SK-N-SH treated with all-trans-retinoic acid at 6 μM for 48 hours (cell line): ENCODE measurements at regions not wholly inside any gene's neighbourhood (a gene's known extent, or its start where the extent isn't known, plus 50 kb on each side); places are given as distances from the start of the nearest gene placed in this dataset.

Experiments used
- ATAC-seq: fragments of 200-7000 bp; cut with Tn5 transposase; 3 replicates; pipeline ENCODE4 v1.9.1; 2020; ENCODE audit warnings: mild to moderate bottlenecking, moderate library complexity
- ARNTL ChIP-seq: fragments of 450-650 bp; formaldehyde crosslinking; IDR thresholded peaks from 2 replicates; pipeline ENCODE4 v1.5.0; 2020; ENCODE audit warnings: low read depth, mild to moderate bottlenecking, moderate library complexity, borderline replicate concordance
- BACH2 ChIP-seq: fragments of 250-450 bp; sonication (Bioruptor Pico); IDR thresholded peaks from 2 replicates; pipeline ENCODE4 v1.9.0; 2021; ENCODE audit warnings: mild to moderate bottlenecking, borderline replicate concordance
- CREB5 ChIP-seq: fragments of 250-450 bp; sonication (Bioruptor Pico); IDR thresholded peaks from 2 replicates; pipeline ENCODE4 v1.5.1; 2020; ENCODE audit warnings: low read depth, mild to moderate bottlenecking, moderate library complexity
- CSDC2 ChIP-seq: fragments of 250-450 bp; sonication (Bioruptor Pico); IDR thresholded peaks from 2 replicates; pipeline ENCODE4 v1.5.0; 2020; ENCODE audit warnings: mild to moderate bottlenecking, moderate library complexity
- CSRNP3 ChIP-seq: fragments of 250-450 bp; sonication (Bioruptor Pico); IDR thresholded peaks from 2 replicates; pipeline ENCODE4 v1.5.1; 2021; ENCODE audit warnings: mild to moderate bottlenecking, moderate library complexity
- ESRRG ChIP-seq: fragments of 250-450 bp; sonication (Bioruptor Pico); IDR thresholded peaks from 2 replicates; pipeline ENCODE4 v1.6.1; 2021; ENCODE audit warnings: mild to moderate bottlenecking
- GLIS3 ChIP-seq: fragments of 250-450 bp; sonication (Bioruptor Pico); IDR thresholded peaks from 2 replicates; pipeline ENCODE4 v1.5.0; 2020; ENCODE audit warnings: mild to moderate bottlenecking, moderate library complexity
- ISL1 ChIP-seq: fragments of 250-450 bp; sonication (Bioruptor Pico); IDR thresholded peaks from 2 replicates; pipeline ENCODE4 v2.1.2; 2022; ENCODE audit warnings: mild to moderate bottlenecking, moderate library complexity
- OSR1 ChIP-seq: fragments of 250-450 bp; sonication (Bioruptor Pico); IDR thresholded peaks from 2 replicates; pipeline ENCODE4 v1.8.0; 2022; ENCODE audit warnings: moderate library complexity, mild to moderate bottlenecking, inconsistent platforms
- PATZ1 ChIP-seq: fragments of 250-450 bp; sonication (Bioruptor Pico); IDR thresholded peaks from 2 replicates; pipeline ENCODE4 v1.8.0; 2020; ENCODE audit warnings: mild to moderate bottlenecking, moderate library complexity, borderline replicate concordance
- POU6F1 ChIP-seq: fragments of 250-450 bp; sonication (Bioruptor Pico); IDR thresholded peaks from 2 replicates; pipeline ENCODE4 v1.8.0; 2021; ENCODE audit warnings: low read depth, mild to moderate bottlenecking, moderate library complexity, borderline replicate concordance
- PPARA ChIP-seq: fragments of 250-450 bp; sonication (Bioruptor Pico); IDR thresholded peaks from 2 replicates; pipeline ENCODE4 v1.5.0; 2020; ENCODE audit warnings: mild to moderate bottlenecking, borderline replicate concordance
- RARB ChIP-seq: fragments of 250-450 bp; sonication (Bioruptor Pico); IDR thresholded peaks from 2 replicates; pipeline ENCODE4 v1.8.0; 2021; ENCODE audit warnings: mild to moderate bottlenecking, moderate library complexity
- SNAI2 ChIP-seq: fragments of 250-450 bp; sonication (Bioruptor Pico); IDR thresholded peaks from 2 replicates; pipeline ENCODE4 v1.5.0; 2020; ENCODE audit warnings: mild to moderate bottlenecking, moderate library complexity
- TCF4 ChIP-seq: fragments of 250-450 bp; sonication (Bioruptor Pico); IDR thresholded peaks from 2 replicates; pipeline ENCODE4 v1.8.0; 2021; ENCODE audit warnings: mild to moderate bottlenecking, moderate library complexity, borderline replicate concordance
- TOX ChIP-seq: fragments of 250-450 bp; sonication (Bioruptor Pico); IDR thresholded peaks from 2 replicates; pipeline ENCODE4 v1.8.0; 2021; ENCODE audit warnings: mild to moderate bottlenecking, moderate library complexity, borderline replicate concordance
- TSHZ2 ChIP-seq: fragments of 250-450 bp; sonication (Bioruptor Pico); IDR thresholded peaks from 2 replicates; pipeline ENCODE4 v1.5.0; 2020; ENCODE audit warnings: mild to moderate bottlenecking, moderate library complexity
- ZC3H10 ChIP-seq: fragments of 250-450 bp; sonication (Bioruptor Pico); IDR thresholded peaks from 2 replicates; pipeline ENCODE4 v1.5.1; 2021; ENCODE audit warnings: mild to moderate bottlenecking, moderate library complexity
- ZFP3 ChIP-seq: fragments of 250-450 bp; sonication (Bioruptor Pico); IDR thresholded peaks from 2 replicates; pipeline ENCODE4 v1.5.0; 2020; ENCODE audit warnings: mild to moderate bottlenecking, moderate library complexity
- ZFP30 ChIP-seq: fragments of 450-650 bp; formaldehyde crosslinking; IDR thresholded peaks from 2 replicates; pipeline ENCODE4 v1.5.0; 2022; ENCODE audit warnings: mild to moderate bottlenecking, moderate library complexity
- ZNF565 ChIP-seq: fragments of 450-650 bp; formaldehyde crosslinking; conservative IDR thresholded peaks from 2 replicates; pipeline ENCODE4 v1.5.0; 2020; ENCODE audit warnings: low read depth, mild to moderate bottlenecking, moderate library complexity
- ZNF70 ChIP-seq: fragments of 450-650 bp; formaldehyde crosslinking; IDR thresholded peaks from 2 replicates; pipeline ENCODE4 v1.5.0; 2020; ENCODE audit warnings: mild to moderate bottlenecking, moderate library complexity
- ZNF8 ChIP-seq: fragments of 450-650 bp; formaldehyde crosslinking; IDR thresholded peaks from 2 replicates; pipeline ENCODE4 v1.5.0; 2020; ENCODE audit warnings: mild to moderate bottlenecking, moderate library complexity

- TF ChIP-seq PPARA (CRISPR knock-in tag) (no peak), TSHZ2 (CRISPR knock-in tag) (no peak), CSRNP3 (no peak), CREB5 (CRISPR knock-in tag) (no peak), ESRRG (CRISPR knock-in tag) (no peak), OSR1 (CRISPR knock-in tag) (no peak), TCF4 (CRISPR knock-in tag) (no peak)
- no peak for ATAC-seq
Observed at GRCh38 chr7:36016648-36017047, 136.4 kb upstream of the EEPD1 start.

GRCh38 chr7:36017111-36017510, 135.9 kb upstream of the EEPD1 start:
- TF ChIP-seq TOX (CRISPR knock-in tag), result no peak
- TF ChIP-seq ESRRG (CRISPR knock-in tag), result no peak
- TF ChIP-seq TCF4 (CRISPR knock-in tag), result no peak
- no peak for TF ChIP-seq ARNTL (CRISPR knock-in tag)
- no peak for TF ChIP-seq ZNF565 (CRISPR knock-in tag)
- TF ChIP-seq ISL1 (CRISPR knock-in tag), result no peak
- no peak for TF ChIP-seq GLIS3 (CRISPR knock-in tag)
- no peak for TF ChIP-seq ZFP3 (CRISPR knock-in tag)
- no peak for TF ChIP-seq RARB
- TF ChIP-seq ZNF70, result no peak
- TF ChIP-seq OSR1 (CRISPR knock-in tag), result no peak
- TF ChIP-seq CSRNP3, result no peak
- TF ChIP-seq PATZ1 (CRISPR knock-in tag), result no peak
- no peak for TF ChIP-seq SNAI2 (CRISPR knock-in tag)
- no peak for ATAC-seq

GRCh38 chr7:36018816-36019484, 134.1 kb upstream of the EEPD1 start:
- ATAC-seq, result no peak
- TF ChIP-seq CSDC2 (no peak), ARNTL (CRISPR knock-in tag) (no peak), ZC3H10 (no peak), BACH2 (no peak), ZFP30 (CRISPR knock-in tag) (no peak), ISL1 (CRISPR knock-in tag) (no peak), ZNF8 (CRISPR knock-in tag) (no peak), PPARA (CRISPR knock-in tag) (no peak), ZNF565 (CRISPR knock-in tag) (no peak), POU6F1 (CRISPR knock-in tag) (no peak), CSRNP3 (no peak)
